Muscle of leg (tissue), 3 donors: ENCODE measurements at regions not wholly inside any gene's neighbourhood (a gene's known extent, or its start where the extent isn't known, plus 50 kb on each side); places are given as distances from the start of the nearest gene placed in this dataset.

Experiments
- DNase-seq: peaks from one replicate; pipeline ENCODE4 v3.0.0; 2013
- H3K27ac ChIP-seq: one replicate; pipeline ENCODE4 v1.5.1; 2013; ENCODE audit warnings: mild to moderate bottlenecking, low read length, control low read depth
- H3K27me3 ChIP-seq: one replicate; pipeline ENCODE4 v1.6.1; 2013; ENCODE audit warnings: low read length; ENCODE audit not compliant: control insufficient read depth, insufficient read depth
- H3K36me3 ChIP-seq: one replicate; pipeline ENCODE4 v1.6.1; 2013; ENCODE audit warnings: low read length; ENCODE audit not compliant: control insufficient read depth, insufficient read depth
- H3K4me1 ChIP-seq: one replicate; pipeline ENCODE4 v1.6.1; 2013; ENCODE audit warnings: low read length; ENCODE audit not compliant: control insufficient read depth, insufficient read depth
- H3K4me3 ChIP-seq: one replicate; pipeline ENCODE4 v1.5.1; 2013; ENCODE audit warnings: low read length, control low read depth
- H3K9me3 ChIP-seq: replicated peaks from 2 replicates; pipeline ENCODE4 v1.6.1; 2013; ENCODE audit warnings: low read depth, low read length; ENCODE audit not compliant: control insufficient read depth
- WGBS: methylation state at CpG from one replicate; pipeline ENCODE4 v1.1.5; 2013; ENCODE audit warnings: missing lambda C conversion rate; ENCODE audit not compliant: insufficient coverage; 5-methylcytosine and 5-hydroxymethylcytosine counted together

GRCh38 chr6:169966312-169967181 lies 215.1 kb downstream of the ERMARD start:
- H3K27ac ChIP-seq, result no peak overlapping the region
- DNase-seq, result no peak
- no peaks in the 10 kb centered on the region for H3K9me3 ChIP-seq
- 86% methylated on average over 12 of the region's 20 CpGs for WGBS
- no peaks in the 10 kb centered on the region for H3K36me3 ChIP-seq
- H3K4me1 ChIP-seq, result peaks cover 5% of the 10 kb centered on the region
- peaks cover 10% of the 10 kb centered on the region for H3K27me3 ChIP-seq
- H3K4me3 ChIP-seq, result no peak overlapping the region

DNA sequence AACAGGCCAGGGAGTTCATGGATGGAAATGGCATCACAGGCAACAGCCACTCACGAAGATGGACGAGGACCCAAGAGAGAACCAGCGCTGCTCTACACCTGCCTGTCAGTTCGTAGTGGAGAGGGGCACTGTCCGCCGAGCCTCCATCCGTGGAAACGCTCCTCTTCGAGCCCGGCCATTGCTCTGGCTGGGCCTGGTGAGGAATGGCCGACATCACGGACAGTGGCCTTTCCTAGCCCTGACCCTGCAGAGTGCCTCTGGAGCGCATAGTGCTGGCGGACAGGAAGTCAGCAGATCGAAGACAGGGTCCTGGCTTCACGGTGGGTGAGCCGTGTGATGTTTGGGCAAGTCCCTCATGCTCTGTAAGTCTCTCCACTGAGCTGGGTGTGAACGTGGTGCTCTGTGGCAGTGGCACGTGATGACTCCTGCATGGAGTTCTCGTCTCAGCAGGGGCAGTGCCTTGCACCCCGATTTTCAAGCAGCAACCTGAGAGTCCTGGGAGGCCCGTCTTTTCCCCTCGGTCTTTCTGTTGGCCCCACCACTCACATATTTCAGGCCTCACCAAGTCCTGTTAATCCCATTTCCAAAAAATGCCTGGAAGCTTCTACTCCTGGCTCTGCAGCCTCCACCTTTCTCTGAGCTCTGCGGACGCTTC lies 214.4 kb downstream of the ERMARD start:
- Histone ChIP-seq H3K4me3 (no peak overlapping the region), H3K36me3 (no peaks in the 10 kb centered on the region), H3K27ac (no peak overlapping the region), H3K27me3 (peaks cover 15% of the 10 kb centered on the region), H3K4me1 (peaks cover 7% of the 10 kb centered on the region), H3K9me3 (no peaks in the 10 kb centered on the region)
- no peak for DNase-seq
- 87% methylated on average over 25 of the region's 25 CpGs for WGBS

DNA sequence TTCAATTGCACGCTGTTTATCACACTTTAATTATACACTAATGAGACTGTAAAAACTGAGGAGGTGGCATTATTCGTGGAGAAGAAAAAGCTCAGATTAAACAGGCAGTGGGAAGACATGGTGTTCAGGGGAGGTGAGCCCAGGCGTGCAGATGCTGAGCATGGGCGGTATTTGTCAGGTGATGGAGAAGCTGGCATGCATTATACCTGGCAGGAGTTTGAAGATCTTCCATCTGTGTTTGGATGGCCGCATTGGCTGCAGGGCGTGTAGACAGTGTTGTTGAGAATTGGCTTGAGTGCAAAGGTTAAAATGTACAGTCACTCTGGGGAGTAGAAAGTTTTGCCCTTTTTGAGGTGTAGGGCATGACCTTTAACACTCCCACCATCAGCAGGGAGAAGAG lies 213.8 kb downstream of the ERMARD start:
- Histone ChIP-seq H3K36me3 (no peaks in the 10 kb centered on the region), H3K9me3 (no peaks in the 10 kb centered on the region), H3K4me3 (no peak overlapping the region), H3K27me3 (peaks cover 16% of the 10 kb centered on the region), H3K4me1 (peaks cover 7% of the 10 kb centered on the region), H3K27ac (no peak overlapping the region)
- no peak for DNase-seq
- 100% methylated on average over 2 of the region's 6 CpGs for WGBS

GRCh38 chr6:169964486-169965180 lies 213.2 kb downstream of the ERMARD start:
- H3K36me3 ChIP-seq, result no peaks in the 10 kb centered on the region
- H3K9me3 ChIP-seq, result no peaks in the 10 kb centered on the region
- H3K4me1 ChIP-seq, result peaks cover 12% of the 10 kb centered on the region
- 81% methylated on average over 7 of the region's 9 CpGs for WGBS
- H3K27ac ChIP-seq, result no peak overlapping the region
- no peak for DNase-seq
- H3K27me3 ChIP-seq, result peaks cover 16% of the 10 kb centered on the region
- H3K4me3 ChIP-seq, result no peak overlapping the region

GRCh38 chr6:169963581-169964297 lies 212.3 kb downstream of the ERMARD start:
- no peak overlapping the region for H3K27ac ChIP-seq
- no peak overlapping the region for H3K4me3 ChIP-seq
- no peak for DNase-seq
- 93% methylated on average over 50 of the region's 55 CpGs for WGBS
- no peaks in the 10 kb centered on the region for H3K9me3 ChIP-seq
- H3K36me3 ChIP-seq, result no peaks in the 10 kb centered on the region
- peaks cover 16% of the 10 kb centered on the region for H3K27me3 ChIP-seq
- peaks cover 21% of the 10 kb centered on the region for H3K4me1 ChIP-seq

- Histone ChIP-seq H3K4me3 (peak overlapping the region; percentile 42), H3K4me1 (peaks cover 21% of the 10 kb centered on the region), H3K36me3 (no peaks in the 10 kb centered on the region), H3K9me3 (no peaks in the 10 kb centered on the region), H3K27ac (no peak overlapping the region), H3K27me3 (peaks cover 17% of the 10 kb centered on the region)
- DNase-seq, result no peak
- 85% methylated on average over 42 of the region's 44 CpGs for WGBS
Measured at GRCh38 chr6:169962604-169963469, 211.4 kb downstream of the ERMARD start.

- DNase-seq, result peak; percentile 55
- no peak overlapping the region for H3K27ac ChIP-seq
Measured at GRCh38 chr6:169961772-169962561, 210.5 kb downstream of the ERMARD start.

DNA sequence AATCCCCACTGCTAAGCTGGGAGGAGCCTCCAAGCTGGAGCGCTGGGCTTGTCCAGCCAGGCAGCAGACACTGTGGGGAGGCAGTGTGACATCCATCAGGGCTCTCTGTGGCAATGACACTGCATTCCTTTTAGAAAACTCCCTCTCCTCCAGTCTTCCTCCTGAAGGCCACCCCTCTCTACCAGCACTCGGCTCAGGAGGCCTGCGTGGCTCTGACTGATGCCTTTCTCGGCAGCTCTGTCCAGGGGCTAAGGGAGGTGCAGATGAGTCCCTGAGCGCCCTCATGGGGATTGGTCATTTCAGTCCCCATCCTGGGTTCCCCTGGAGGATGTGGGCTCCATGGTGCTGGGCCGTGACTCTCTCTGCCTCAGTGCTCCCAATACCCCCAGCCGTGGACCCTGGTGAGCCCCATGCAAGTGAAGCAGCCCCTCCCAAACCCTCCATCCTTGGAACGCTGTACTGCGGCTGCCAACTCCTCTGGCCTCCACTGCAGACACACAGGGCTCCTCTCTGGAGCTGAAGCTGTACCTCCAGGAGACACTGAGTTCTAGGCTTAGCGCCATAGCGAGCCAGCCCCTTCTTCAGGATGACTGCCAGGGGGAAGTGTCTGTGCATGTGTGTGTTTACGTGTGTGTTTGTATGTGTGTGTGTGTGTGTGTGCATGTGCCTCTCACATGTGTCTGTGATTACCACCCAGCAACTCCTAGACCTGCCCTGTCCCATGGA lies 209.6 kb downstream of the ERMARD start:
- WGBS, result 86% methylated on average over 8 of the region's 12 CpGs
- H3K36me3 ChIP-seq, result no peaks in the 10 kb centered on the region
- no peak for DNase-seq
- no peaks in the 10 kb centered on the region for H3K9me3 ChIP-seq
- peaks cover 17% of the 10 kb centered on the region for H3K27me3 ChIP-seq
- H3K27ac ChIP-seq, result no peak overlapping the region
- peaks cover 21% of the 10 kb centered on the region for H3K4me1 ChIP-seq
- H3K4me3 ChIP-seq, result no peak overlapping the region

More at GRCh38 chr6:169961772-169962561, 210.5 kb downstream of the ERMARD start:
- Histone ChIP-seq H3K36me3 (no peaks in the 10 kb centered on the region), H3K27me3 (peaks cover 17% of the 10 kb centered on the region), H3K4me3 (peak overlapping the region; percentile 42), H3K9me3 (no peaks in the 10 kb centered on the region), H3K4me1 (peaks cover 21% of the 10 kb centered on the region)
- 3% methylated on average over 75 of the region's 75 CpGs for WGBS
